Glomerular visceral epithelial cell (primary cell): ENCODE measurements at regions not wholly inside any gene's neighbourhood (a gene's known extent, or its start where the extent isn't known, plus 50 kb on each side); places are given as distances from the start of the nearest gene placed in this dataset.
A peak's percentile ranks its signal among the peaks of the same experiment; 100 is the strongest.
"Not testable (repeated sequence)": the region's sequence is repeated elsewhere in the genome, so short reads cannot be mapped to it uniquely, and the experiment has no call there.

ENCODE experiments used
- DNase-seq: peaks from one replicate; pipeline ENCODE4 v3.0.0-alpha.2; 2016; ENCODE audit errors: extremely low spot score

- no peak for DNase-seq
Measured at GRCh38 chr6:48520951-48521350, 410.0 kb upstream of the PTCHD4 start.

GRCh38 chr6:48512390-48512789, 401.4 kb upstream of the PTCHD4 start:
- DNase-seq, result no peak

GRCh38 chr6:48511378-48511777, 400.4 kb upstream of the PTCHD4 start:
- DNase-seq, result no peak

GRCh38 chr6:48505621-48506020, 394.6 kb upstream of the PTCHD4 start:
- DNase-seq, result peak; percentile 25

- DNase-seq, result not testable (repeated sequence)
Measured at GRCh38 chr6:48493432-48493831, 382.4 kb upstream of the PTCHD4 start.

GRCh38 chr6:48490658-48491057, 379.7 kb upstream of the PTCHD4 start:
- DNase-seq, result no peak

GRCh38 chr6:48486876-48487275, 375.9 kb upstream of the PTCHD4 start:
- DNase-seq, result no peak

GRCh38 chr6:48486373-48486772, 375.4 kb upstream of the PTCHD4 start:
- DNase-seq, result no peak

GRCh38 chr6:48476257-48476656, 365.3 kb upstream of the PTCHD4 start:
- peak; percentile 16 for DNase-seq

- no peak for DNase-seq
Measured at GRCh38 chr6:48475275-48475674, 364.3 kb upstream of the PTCHD4 start.

GRCh38 chr6:48474830-48475229, 363.8 kb upstream of the PTCHD4 start:
- DNase-seq, result no peak

- no peak for DNase-seq
Measured at GRCh38 chr6:48474136-48474535, 363.1 kb upstream of the PTCHD4 start.

GRCh38 chr6:48472535-48472934, 361.5 kb upstream of the PTCHD4 start:
- DNase-seq, result no peak

- DNase-seq, result no peak
Measured at GRCh38 chr6:48472091-48472490, 361.1 kb upstream of the PTCHD4 start.

- no peak for DNase-seq
Measured at GRCh38 chr6:48471326-48471725, 360.3 kb upstream of the PTCHD4 start.

- no peak for DNase-seq
Measured at GRCh38 chr6:48449002-48449401, 338.0 kb upstream of the PTCHD4 start.

- DNase-seq, result no peak
Measured at GRCh38 chr6:48447251-48447650, 336.3 kb upstream of the PTCHD4 start.

GRCh38 chr6:48429610-48430009, 318.6 kb upstream of the PTCHD4 start:
- no peak for DNase-seq

- no peak for DNase-seq
Measured at GRCh38 chr6:48429021-48429420, 318.0 kb upstream of the PTCHD4 start.

- DNase-seq, result peak; percentile 65
Measured at GRCh38 chr6:48426636-48427035, 315.6 kb upstream of the PTCHD4 start.

GRCh38 chr6:48423640-48424365, 312.8 kb upstream of the PTCHD4 start:
- DNase-seq, result no peak

- no peak for DNase-seq
Measured at GRCh38 chr6:48419992-48420391, 309.0 kb upstream of the PTCHD4 start.

- no peak for DNase-seq
Measured at GRCh38 chr6:48417927-48418326, 306.9 kb upstream of the PTCHD4 start.

- DNase-seq, result no peak
Measured at GRCh38 chr6:48412656-48413055, 301.7 kb upstream of the PTCHD4 start.
